ENCODE measurements at regions not wholly inside any gene's neighbourhood (a gene's known extent, or its start where the extent isn't known, plus 50 kb on each side); places are given as distances from the start of the nearest gene placed in this dataset.
A peak's percentile ranks its signal among the peaks of the same experiment; 100 is the strongest.
"Not testable (repeated sequence)": the region's sequence is repeated elsewhere in the genome, so short reads cannot be mapped to it uniquely, and the experiment has no call there.

DNA sequence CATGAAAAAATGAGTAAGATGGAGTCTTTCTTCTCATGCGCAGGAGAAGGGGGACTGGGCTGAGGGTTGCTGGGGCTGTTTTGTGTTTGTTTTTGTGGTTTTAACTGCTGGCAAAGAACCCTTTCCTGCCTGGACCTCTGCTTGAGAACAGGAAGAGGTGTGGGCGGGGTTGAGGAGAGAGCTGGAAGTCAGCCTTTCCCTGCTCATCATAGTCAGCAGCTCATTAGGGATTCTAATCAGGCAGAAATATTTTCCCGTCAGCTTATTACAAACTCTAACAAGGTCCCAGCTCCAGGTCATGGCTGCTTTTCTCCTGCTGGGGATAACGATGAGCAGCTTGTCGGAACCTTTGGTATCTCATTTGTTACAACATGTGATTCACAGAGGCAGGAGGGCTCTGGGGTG, 185.0 kb upstream of the NRXN3 start:
- DNase-seq = no peak

DNA sequence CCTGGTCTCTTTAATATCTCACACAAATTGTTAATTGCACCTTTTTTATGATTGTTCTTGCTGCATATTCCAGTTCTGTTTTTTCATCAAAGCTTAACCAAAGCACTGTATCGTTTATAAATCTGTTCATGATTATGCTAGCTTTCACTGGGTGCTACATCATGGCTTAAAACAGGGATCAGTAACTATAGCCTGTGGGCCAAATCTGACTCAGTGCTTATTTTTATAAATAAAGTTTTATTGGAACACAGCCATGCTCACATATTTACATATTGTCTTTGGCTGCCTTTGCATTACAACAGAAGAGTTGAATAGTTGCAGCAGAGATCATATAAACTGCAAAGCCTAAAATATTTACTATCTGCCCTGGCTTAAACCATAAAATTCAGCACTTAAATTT, 183.4 kb upstream of the NRXN3 start:
- DNase-seq = no peak

DNA sequence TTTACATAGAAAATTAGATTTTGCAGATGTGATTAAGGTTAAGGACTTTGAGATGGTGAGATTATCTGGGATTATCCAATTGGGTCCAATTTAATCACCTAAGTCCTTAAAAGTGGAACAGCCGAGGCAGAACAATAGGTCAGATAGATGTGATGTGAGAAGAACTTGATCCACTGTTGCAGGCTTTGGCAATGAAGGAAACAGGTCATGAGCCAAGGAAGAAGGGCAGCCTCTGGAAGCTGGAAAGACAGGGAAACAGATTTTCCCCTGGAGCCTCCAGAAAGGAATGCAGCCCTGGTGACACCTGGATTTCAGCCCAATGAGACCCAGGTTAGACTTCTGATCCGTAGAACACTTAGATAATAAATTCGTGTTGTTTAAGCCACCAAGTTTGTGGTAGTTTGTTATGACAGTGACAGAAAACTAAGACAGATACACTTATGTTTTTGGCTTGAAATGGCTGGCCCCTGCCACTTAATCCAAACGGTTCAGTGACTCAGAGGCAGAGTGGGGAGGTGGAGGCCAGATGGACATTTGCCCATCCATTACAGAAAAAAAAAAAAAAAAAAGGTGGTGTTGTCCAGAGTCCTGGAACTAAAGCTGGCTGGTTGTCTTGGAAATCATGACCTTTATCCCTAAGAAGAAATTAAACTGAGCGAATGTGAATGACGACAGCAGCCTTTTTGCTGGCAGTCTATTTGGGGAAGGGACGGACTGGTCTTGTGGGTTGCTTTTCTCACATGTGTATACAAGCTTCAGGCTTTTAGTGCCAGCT, 181.9 kb upstream of the NRXN3 start:
- no peak for DNase-seq

DNA sequence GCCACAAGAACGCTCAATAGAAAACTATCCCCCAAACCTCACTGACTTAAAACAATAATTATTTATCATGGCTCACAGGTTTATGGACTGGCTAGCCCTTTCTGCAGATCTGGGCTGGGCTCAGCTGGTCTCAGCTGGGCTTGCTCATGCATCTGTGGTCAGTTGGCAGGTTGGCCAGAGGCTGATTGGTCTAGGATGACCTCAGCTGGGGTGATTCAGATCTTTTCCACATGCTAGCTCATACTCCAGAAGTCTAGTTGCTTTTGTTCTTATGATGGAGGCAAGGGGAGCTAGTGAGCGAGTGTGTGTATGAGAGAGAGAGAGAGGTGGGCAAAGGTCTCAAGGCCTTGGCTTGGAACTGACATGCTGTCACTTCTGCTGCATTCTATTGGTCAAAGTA, 181.2 kb upstream of the NRXN3 start:
- DNase-seq = no peak

DNA sequence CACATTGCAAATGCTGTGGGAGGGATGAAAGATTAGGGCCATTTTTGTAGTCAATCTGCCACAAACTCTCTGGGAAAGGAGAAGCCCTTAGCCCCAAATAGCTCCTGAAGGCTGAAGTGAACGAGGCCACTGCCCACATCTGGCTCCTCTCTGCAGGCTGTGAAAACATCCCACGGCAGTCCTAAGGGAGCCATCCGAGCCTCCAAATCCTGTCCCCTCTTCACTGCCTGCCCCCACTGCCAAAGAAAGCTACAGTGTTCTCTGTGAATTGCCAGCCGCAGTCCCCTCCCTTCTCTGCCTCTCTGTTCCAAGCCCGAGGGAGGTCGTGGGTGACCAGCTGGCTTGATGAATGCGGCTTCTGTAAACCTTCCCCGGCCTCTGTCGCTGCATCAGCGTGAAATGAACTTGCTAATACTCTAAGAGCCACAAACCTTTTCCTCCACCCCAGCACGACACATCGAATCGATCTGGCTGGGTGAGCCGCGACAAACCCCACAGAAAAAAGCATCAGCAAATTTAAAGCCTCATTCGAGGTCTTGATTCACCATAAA, 180.7 kb upstream of the NRXN3 start:
- no peak for DNase-seq

DNA sequence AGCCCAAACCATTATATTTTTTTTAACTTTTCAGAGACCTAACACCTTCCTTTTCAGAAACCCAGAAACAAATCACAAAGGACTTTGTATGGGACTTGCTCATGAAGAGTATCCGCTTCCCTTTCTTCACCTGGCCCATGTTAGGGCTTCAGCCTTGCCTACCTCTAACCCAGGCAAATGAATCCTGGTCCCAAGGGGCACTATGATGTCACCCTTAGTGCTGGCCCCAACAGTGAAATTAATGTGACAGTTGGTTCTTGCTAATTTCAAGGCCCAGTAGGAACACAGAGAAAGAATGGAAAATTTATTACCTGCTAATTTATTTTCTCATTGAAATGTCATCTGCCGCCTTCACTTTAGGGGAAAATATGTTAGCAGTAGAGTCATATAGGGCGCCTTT, 179.8 kb upstream of the NRXN3 start:
- no peak for DNase-seq

DNA sequence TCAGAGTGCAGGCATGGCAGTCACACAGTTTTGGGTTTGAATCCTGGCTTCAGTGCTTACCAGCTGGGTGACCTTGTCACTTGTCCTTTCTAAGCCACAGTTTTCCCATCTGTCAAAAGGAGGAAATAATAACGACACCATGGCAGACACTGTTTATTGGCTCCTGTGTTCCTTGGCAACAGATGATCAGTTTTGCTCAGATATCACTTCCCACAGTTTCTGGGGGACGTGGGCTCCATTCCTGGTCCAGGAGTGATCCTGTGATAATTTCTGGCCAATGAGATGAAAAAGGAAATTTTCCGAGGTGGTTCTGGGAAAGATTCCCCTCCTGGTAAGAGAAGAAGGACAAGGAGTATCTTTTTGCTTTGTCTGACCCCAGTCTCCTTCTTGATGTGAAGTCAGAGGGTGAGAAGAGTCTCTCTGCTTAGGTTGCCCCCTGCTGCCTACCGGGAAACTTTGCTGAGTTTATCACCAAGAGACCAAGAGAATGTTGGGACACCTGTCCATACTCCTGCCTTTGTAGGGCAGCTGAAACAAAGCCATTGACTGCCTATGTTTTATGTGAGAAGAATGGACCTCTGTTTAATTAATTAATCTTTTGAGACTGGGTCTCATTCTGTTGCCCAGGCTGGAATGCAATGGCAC, 178.9 kb upstream of the NRXN3 start:
- no peak for DNase-seq

DNA sequence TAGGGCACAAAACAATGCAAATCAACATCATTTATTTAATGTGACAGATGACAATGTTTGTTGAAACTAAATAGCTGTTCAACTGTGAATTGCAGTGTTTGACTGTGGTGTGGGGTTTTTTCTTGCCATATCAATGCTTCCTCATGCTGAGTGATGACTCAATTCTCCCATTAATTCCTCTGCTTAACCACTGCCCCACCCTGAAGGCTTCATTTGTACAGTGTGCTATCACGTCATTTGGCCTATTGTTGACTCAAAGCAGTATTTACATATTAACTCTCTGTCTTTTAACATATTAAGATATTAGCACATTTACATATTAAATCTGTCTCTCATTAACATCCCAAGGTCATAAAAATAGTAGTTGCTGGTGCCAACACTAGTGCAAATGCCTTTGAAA, 164.8 kb upstream of the NRXN3 start:
- no peak for DNase-seq

DNA sequence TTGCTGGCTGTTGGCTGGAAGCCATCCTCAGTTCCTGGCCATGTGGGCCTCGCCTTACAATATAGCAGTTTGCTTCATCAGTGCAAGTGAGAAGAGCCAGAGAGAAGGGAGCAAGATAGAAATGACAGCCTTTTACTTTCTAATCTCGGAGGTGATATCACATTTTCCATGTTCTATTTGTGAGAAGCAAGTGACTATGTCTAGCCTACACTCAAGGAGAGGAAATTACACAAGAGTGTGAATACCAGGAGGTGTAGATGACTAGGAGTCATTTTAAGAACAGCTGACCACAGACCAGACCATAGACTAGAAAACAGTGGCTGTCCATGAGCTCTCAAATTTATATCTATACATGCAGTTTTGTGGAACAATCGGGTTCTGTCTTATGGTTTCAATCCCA, 163.0 kb upstream of the NRXN3 start:
- no peak for DNase-seq

DNA sequence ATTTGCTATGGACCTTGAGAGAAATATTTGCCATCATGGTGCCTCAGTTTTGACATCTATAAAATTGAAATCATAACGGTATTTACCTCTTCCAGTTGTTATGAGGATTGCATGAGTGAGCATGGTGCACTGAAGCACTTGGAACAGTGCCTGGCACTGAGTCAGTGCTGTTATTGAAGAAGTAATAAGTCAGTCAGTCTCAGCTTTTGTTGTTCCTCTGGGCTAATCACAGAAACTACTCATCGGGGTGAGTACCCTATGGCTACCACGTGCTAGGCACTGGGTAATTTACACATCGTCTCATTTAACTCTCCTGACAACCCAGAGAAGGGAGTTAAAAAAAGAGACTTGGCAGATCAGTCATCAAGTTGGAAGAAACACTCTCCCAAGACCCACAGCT, 159.5 kb upstream of the NRXN3 start:
- no peak for DNase-seq

DNA sequence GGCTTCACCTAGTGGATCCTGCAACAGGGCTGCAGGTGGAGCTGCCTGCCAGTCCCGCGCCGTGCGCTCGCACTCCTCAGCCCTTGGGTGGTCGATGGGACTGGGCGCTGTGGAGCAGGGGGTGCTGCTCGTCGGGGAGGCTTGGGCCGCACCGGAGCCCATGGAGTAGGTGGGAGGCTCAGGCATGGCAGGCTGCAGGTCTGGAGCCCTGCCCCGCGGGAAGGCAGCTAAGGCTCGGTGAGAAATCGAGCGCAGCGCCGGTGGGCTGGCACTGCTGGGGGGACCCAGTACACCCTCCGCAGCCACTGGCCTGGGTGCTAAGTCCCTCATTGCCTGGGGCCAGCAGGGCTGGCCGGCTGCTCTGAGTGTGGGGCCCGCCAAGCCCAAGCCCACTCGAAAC, 156.3 kb upstream of the NRXN3 start:
- not testable (repeated sequence) for DNase-seq

DNA sequence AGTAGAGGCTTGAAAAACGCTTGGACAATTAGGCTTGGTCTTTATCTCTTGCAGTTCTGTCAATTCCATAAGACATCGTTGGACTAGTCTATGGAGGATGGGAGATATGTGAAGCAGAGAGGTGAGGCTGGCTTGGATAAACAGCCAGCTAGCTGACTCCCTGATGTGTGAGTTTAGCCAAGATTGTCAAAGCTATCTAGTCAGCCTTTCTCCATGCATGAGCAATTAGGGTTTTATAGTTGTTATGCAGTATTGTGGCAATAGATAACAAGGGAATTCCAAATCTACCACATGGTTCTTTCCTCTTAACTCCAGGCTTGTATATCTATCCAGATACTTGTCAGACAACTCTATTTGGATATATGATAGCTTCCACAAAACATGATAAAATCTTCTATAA, 153.6 kb upstream of the NRXN3 start:
- no peak for DNase-seq

DNA sequence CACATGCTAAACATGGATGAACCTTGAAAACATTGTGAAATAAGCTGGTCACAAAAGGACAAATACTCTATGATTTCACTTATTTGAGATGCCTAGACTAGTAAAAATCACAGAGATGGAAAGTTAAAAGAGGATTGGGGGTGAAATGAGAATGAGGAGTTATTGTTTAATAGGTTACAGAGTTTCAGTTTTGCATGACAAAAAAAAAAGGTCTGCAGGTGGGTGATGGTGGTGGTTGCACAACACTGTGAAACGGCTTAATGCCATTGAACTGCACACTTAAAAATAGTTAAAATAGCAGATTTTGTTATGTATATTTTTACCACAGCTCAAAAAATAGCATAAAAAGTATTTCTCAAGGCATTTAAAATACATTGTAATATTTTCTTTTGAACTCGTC, 151.9 kb upstream of the NRXN3 start:
- DNase-seq = no peak

DNA sequence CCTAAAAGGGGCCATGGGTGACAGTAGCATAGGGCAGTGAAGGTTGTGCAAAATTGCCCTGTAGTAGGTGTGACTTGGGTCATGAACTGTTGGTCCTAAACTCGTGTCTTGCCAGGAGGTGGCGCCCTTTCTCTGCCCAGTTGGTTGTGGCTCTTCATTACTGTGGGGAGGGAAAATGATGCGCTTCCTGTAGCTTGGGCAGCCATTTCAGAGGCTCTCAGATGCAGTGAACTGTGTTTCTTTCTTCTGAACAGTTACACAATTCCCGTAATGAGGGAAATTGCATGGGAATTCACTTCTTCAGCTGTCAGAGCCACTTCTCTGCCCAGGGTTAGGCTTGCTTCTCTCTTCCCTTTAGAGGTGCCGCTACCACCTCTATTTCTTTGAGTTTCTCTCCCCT, 148.1 kb upstream of the NRXN3 start:
- DNase-seq = peak; percentile 20

DNA sequence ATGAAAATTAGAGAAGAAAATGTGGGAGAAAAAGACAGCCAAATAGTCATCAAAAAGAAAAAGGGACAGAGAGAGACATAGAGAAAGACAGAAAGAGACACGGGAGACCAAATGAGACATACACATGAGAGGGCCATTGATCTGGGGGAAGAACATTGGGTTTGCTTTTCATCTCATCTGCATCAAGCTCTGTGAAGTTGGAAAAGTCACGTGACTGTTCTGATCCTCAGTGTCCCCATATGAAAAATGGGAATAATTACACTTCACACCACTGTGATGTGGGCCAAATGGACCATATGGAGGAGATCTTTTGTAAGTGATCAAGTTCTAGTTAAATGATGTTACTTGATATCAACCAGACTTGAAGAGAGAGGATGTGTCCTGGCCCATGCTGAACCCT, 147.1 kb upstream of the NRXN3 start:
- no peak for DNase-seq

DNA sequence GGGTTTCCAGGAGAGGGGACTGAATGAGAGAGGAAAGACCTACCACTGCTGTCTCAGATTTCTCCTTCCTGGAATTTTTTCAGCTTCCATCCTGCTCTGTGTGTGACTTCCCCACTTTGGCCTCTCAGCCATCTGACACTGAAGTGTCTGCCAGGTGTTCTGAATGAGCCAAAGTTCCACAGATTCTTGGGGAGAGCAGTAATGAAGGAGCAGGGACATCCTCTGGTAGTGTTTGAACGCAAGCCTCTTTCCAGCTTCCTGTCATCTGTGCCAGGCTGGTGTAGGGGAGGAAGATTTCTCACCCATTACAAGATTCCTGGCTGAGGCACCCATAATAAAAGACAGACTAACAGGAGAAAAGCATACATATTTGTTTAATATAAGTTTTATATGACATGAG, 141.7 kb upstream of the NRXN3 start:
- DNase-seq = no peak

DNA sequence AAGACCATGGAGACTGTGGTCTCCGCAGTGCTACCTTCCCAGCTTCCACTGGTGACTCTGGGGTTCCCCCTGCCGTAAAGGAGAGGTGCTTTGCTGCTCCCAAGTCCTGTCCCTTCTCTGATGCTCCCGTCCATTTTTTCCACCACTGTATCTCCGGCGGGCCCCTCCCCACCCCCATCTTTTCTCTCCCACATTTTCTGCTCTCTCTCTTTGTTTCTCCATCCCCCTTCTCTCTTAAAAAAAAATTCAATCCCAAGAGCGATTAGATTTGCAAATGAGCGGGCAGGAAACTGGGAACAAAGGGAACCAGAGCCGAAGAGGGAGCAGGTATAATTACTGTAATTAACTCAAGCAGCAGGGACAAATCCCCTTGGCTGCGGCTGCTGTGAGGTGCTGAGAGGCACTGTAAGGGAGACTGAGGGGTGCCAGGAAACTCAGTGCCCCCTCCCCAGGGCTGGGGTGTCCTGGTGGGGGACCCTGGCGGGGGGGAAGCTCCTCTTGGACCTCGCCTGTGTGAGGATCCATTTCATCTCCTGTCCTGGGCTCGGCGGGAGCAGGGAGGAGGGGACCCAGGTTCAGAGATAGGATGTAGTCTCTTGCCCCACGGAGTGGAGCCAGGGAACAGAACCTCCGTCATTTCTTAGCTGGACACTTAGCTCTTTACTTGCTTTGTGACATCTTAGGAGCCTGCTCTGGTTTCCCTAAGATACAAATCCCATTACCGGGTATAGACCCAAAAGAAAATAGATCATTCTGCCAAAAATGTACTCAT, 140.4 kb upstream of the NRXN3 start:
- no peak for DNase-seq

DNA sequence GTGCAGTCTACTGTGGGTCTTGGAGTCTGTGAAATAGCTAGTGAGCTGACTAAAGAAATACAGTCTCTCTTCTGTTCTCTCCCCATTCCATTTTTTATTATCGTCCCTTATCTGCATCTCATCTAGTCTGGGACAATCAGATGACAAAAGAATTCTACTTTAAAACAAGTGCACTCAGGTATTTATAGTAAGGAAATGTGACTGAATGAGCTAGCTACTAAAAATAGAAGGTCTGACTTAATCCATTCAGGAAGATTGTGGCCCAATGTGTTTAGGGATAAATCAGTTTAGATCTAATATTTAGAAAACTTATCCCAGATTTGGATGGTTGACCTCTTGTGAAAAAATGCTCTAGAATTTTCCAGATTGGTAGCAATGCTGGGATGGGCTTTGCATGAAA, 126.8 kb upstream of the NRXN3 start:
- no peak for DNase-seq

DNA sequence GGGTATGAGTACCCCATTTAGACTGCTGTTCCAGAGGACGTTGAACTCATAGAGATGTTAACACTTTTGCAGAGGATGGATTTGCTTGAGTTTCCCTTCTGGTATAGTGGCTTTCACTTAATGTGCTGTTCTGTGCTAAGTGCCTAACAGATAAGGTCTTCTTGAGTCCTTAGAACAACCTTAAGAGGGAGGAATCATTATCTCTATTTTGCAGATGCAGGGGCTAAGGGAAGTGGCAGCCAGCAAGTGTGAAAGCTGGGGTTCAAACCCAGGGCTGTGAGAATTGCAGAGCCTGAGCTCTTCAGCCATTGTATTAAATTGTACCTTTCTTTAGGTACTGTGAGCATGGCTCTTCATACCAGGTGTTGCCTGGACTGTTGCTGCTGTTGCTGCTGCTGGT, 122.1 kb upstream of the NRXN3 start:
- DNase-seq = no peak

DNA sequence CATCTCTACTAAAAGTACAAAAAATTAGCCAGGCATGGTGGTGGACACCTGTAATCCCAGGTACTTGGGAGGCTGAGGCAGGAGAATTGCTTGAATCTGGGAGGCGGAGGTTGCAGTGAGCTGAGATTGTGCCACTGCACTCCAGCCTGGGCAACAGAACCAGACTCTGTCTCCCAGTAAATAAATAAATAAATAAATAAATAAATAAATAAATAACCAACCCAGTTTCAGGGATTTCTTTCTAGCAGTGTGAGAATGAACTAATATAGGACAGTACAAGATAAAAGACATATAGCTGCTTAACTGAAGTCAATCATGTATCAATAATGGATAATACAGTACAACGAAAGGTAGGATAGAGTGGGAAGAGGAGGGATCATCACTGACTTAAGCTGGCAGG, 113.3 kb upstream of the NRXN3 start:
- not testable (repeated sequence) for DNase-seq

DNA sequence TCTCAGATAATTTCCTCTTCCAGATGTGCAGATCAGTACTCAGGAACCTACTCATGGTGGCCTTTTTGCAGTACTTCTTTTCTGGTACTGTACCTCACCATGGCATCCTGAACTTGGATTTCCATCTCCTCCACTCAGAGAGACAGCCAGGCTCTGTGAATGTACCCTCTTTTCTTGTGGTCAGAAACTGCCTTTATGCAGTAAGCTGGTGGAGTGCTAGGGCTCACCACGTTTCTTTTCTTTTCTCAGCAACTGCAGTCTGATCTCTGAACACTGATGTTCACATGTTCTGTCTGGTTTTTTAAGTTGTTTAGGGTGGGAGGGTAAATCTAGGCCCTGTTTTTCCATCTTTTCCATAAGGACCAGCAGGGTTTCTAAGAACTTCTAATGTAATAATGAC, 99.8 kb upstream of the NRXN3 start:
- no peak for DNase-seq

DNA sequence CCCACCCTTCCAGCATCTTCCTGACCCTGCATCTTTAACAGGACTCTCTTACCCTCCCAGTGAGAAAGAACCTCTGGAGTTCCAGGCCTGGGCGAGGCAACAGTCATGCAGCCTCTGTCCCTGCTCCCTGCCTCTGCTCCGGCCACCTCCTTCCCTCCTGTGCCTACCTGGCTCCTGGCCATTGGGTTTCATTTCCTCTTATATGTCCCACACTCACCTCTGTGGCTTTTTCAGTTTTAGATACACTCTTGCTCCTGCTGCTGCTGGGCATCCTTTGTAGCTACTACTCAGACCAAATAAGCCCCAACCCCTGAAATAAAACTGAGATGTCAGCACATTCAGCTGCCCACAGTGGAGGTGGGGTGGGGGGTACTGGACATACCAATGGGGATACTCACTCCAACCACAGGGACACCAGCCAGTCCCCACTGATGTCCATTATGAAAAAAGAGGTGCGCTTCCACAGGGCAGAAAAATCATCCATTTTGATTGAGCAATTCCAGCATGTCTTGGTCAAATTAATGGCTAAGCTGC, 99.1 kb upstream of the NRXN3 start:
- no peak for DNase-seq

DNA sequence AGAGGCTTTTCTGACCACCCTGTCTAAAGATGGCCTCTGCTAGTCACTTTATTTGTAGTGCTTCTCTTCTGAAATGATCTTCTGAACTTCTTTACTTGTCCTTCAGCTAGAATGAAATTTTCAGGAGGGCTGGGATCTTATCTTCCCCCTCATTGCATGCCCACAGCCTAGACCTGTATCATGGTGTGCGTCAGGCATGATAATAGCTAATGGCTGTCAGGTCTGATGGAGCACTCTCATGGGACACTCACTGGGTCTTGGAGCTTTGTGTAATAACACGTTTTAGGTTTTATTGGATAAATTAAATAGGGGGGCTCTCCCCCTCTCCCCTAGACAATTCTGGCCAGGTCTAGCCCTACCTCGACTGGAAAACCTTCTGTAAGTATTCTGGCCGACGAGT, 97.1 kb upstream of the NRXN3 start:
- no peak for DNase-seq

DNA sequence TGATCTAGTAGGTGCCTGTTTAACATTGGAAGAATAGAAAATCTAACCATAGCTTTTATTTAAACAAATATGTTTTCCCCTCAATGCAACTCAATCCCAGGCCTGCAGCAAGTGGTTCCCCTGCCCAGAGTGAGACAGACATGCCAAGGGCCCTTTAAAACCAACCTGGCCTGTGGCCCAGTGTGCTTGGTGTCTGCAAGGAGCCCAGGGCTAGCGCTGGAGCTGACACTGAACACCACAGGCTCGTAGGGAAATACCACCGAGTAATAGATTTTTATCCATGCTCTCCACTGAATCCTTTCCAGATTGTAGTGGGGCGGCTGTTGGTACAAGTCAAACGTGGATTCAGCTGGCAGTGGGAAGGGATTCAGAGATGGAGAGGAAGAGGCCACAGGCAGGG, 95.6 kb upstream of the NRXN3 start:
- no peak for DNase-seq
